GM12891 (cell line): ENCODE measurements at regions not wholly inside any gene's neighbourhood (a gene's known extent, or its start where the extent isn't known, plus 50 kb on each side); places are given as distances from the start of the nearest gene placed in this dataset.

ENCODE experiments used
- PAX5 ChIP-seq: IDR thresholded peaks from 2 replicates; pipeline ENCODE4 v1.6.1; 2011; ENCODE audit warnings: low read length, moderate library complexity, mild to moderate bottlenecking; ENCODE audit not compliant: insufficient read depth, severe bottlenecking
- POLR2A ChIP-seq: IDR thresholded peaks from 2 replicates; pipeline ENCODE4 v1.6.1; 2011; ENCODE audit warnings: low read depth, low read length, control low read depth
- POLR2AphosphoS5 ChIP-seq: IDR thresholded peaks from 2 replicates; pipeline ENCODE4 v1.6.1; 2011; ENCODE audit warnings: low read depth, low read length, control low read depth
- POU2F2 ChIP-seq: IDR thresholded peaks from 2 replicates; pipeline ENCODE4 v1.6.1; 2011; ENCODE audit warnings: low read depth, mild to moderate bottlenecking, control low read depth, low read length, moderate library complexity
- SPI1 ChIP-seq: IDR thresholded peaks from 2 replicates; pipeline ENCODE4 v1.6.1; 2011; ENCODE audit warnings: low read depth, low read length, control low read depth
- TAF1 ChIP-seq: IDR thresholded peaks from 2 replicates; pipeline ENCODE4 v1.6.1; 2011; ENCODE audit warnings: low read depth, low read length, control low read depth

- TF ChIP-seq POLR2A: no peak
- TF ChIP-seq SPI1: no peak
- TF ChIP-seq POLR2AphosphoS5: no peak
- no peak for TF ChIP-seq PAX5
- no peak for TF ChIP-seq TAF1
- no peak for TF ChIP-seq POU2F2
These were observed 371.5 kb downstream of the NR2F1-AS1 start for GRCh38 chr5:93209476-93209875.
